GM06990 (cell line): ENCODE measurements at regions not wholly inside any gene's neighbourhood (a gene's known extent, or its start where the extent isn't known, plus 50 kb on each side); places are given as distances from the start of the nearest gene placed in this dataset.

ENCODE experiments used
- DNase-seq: peaks from one replicate; pipeline ENCODE4 v3.0.0-alpha.2; 2011; ENCODE audit not compliant: insufficient read length; ENCODE audit errors: extremely low read depth
- H3K27me3 ChIP-seq: replicated peaks from 2 replicates; pipeline ENCODE4 v1.6.0; 2011; ENCODE audit warnings: low read length; ENCODE audit not compliant: control insufficient read depth, insufficient read depth
- H3K36me3 ChIP-seq: 2 replicates; pipeline ENCODE4 v1.5.1; 2011; ENCODE audit warnings: low read length; ENCODE audit not compliant: control insufficient read depth, insufficient read depth
- H3K4me3 ChIP-seq: replicated peaks from 2 replicates; pipeline ENCODE4 v1.5.1; 2011; ENCODE audit warnings: low read depth, mild to moderate bottlenecking, control low read depth, low read length
- TF ChIP-seq, protein P1 (sequence below): IDR thresholded peaks from 2 replicates; pipeline ENCODE4 v1.5.1; 2011; ENCODE audit warnings: low read length, control low read depth, mild to moderate bottlenecking, inconsistent platforms; ENCODE audit not compliant: insufficient read depth, poor library complexity, severe bottlenecking

DNA sequence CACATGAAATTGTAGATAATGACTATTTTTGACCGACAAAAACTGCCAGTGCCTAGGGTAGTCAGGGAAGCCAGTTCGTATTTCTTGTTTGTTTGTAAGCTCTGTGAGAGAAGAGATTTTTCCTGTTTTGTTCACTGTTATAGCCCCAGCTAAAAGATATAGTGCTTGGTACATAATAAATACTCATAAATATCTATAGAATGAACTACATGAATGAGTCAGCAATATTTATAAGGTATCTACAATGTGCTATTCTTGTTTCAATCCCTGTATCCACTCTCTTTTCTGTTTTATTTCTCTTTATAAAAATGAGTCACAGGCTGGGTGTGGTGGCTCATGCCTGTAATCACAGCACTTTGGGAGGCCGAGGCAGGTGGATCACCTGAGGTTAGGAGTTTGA, 275.6 kb upstream of the FANCL start:
- TF ChIP-seq, protein P1, sequence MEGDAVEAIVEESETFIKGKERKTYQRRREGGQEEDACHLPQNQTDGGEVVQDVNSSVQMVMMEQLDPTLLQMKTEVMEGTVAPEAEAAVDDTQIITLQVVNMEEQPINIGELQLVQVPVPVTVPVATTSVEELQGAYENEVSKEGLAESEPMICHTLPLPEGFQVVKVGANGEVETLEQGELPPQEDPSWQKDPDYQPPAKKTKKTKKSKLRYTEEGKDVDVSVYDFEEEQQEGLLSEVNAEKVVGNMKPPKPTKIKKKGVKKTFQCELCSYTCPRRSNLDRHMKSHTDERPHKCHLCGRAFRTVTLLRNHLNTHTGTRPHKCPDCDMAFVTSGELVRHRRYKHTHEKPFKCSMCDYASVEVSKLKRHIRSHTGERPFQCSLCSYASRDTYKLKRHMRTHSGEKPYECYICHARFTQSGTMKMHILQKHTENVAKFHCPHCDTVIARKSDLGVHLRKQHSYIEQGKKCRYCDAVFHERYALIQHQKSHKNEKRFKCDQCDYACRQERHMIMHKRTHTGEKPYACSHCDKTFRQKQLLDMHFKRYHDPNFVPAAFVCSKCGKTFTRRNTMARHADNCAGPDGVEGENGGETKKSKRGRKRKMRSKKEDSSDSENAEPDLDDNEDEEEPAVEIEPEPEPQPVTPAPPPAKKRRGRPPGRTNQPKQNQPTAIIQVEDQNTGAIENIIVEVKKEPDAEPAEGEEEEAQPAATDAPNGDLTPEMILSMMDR, result no peak
- no peaks in the 10 kb centered on the region for H3K27me3 ChIP-seq
- DNase-seq, result no peak
- H3K4me3 ChIP-seq, result no peak overlapping the region
- H3K36me3 ChIP-seq, result no peaks in the 10 kb centered on the region

DNA sequence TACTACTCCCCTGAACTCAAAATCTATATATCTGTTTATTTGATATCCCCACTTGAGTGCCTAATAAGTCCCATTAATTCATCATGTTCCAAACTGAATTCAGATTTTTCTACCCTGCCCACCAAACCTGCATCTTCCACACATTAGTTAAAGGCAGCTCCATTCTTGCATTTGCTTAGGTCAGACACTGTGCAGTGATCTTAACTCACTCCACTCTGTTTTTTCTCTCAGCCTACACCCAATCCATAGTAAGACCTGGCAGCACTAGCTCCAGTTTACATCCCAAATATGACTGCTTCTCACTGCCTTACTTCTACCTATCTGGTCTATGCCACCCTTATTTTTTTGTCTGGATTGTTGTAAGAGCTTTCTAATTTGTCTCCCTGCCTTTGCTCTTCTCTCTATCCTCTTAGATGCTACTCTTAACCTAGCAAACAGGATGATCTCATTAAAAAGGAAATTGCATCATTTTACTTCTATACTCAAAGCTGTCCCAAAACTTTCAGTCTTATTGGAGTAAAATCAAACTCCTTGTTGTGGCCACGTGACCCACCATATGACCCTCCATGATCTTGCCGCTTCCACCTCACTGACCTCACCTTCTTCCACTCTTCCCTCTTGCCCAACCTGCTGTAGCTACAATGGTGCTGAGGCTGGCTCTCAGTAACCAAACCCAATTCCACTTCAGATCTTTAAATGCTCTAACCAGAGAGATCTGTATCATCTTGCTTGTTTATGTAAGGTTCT, 274.9 kb upstream of the FANCL start:
- no peaks in the 10 kb centered on the region for H3K36me3 ChIP-seq
- DNase-seq, result no peak
- no peak overlapping the region for H3K4me3 ChIP-seq
- H3K27me3 ChIP-seq, result no peaks in the 10 kb centered on the region
- TF ChIP-seq, protein P1, result no peak

DNA sequence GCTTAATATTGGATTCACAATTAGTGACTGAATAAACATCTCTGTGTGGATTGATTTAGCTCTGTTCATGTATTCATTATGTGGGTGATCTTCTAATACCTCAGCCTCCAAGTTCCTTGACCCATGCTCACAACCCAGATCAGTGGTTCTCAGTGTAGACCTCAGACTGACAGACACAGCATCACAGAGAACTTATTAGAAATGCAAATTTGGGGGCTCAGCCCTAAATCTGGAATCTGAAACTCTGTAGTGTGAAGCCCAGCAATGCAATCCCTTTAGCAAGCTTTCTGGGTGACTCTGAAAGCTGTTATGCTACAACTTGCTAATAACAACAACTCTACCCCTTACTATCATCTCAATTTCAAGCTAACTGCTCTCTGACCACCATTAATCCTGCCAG, 273.1 kb upstream of the FANCL start:
- TF ChIP-seq, protein P1, result no peak
- Histone ChIP-seq H3K36me3 (no peaks in the 10 kb centered on the region), H3K4me3 (no peak overlapping the region), H3K27me3 (no peaks in the 10 kb centered on the region)
- no peak for DNase-seq

DNA sequence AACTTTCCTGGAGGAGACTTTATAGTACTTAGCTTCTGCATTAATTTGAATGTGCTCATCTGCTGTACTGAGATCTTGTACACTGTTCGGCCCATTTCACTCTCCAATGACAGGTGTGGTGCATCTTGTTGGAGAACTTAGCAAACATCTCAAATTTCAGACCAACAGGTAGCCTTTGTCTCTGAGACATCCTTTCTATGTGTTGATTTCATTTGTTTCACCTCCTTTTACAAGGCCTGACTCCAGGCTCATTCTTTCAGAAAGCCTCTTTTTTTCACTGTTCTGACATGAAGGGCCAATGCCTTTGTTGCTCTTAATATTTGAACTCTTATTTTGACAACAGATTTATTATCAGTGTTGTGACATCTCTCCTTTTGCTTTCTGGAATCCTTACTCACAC, 271.8 kb upstream of the FANCL start:
- no peak for DNase-seq
- TF ChIP-seq, protein P1, result no peak
- H3K4me3 ChIP-seq, result no peak overlapping the region
- no peaks in the 10 kb centered on the region for H3K27me3 ChIP-seq
- no peaks in the 10 kb centered on the region for H3K36me3 ChIP-seq

DNA sequence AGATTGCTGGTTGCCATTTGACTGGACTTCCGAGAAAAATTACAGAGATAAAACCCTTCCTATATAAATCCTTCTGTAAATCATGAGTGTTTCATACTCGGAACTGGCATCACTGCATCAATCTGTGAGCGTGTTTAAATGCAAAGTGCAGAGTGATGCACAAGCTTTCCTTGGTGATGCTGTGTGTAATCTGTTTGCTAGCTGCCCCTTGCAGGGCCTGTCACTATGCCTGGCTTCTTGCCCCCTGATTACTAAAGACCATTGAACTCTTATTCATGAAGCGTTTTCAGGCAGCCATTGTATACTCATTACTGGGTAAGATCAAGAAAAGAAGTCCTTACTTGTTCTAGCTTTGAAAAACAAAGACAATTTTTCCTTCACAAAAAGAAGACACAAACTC, 266.9 kb upstream of the FANCL start:
- DNase-seq, result no peak
- Histone ChIP-seq H3K27me3 (no peaks in the 10 kb centered on the region), H3K36me3 (no peaks in the 10 kb centered on the region), H3K4me3 (no peak overlapping the region)
- TF ChIP-seq, protein P1, result no peak

DNA sequence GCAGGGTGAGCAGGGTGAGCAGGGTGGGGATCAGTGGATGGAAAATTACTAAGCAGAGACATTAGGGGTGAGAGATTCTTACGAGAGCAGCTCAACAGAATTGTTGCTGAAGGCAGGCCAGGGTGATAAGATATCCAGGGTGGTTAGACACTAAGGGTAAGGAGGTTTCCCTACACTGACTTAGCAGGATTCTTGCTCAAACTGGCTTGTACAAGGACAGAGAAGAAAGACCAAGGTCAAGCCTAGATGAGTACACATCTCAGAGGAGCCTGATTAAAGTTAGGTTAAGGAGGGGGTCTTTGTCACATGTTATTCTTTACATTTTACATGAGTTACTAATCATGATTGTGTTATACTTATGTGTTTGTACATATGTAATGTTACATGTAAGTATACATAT, 262.8 kb upstream of the FANCL start:
- H3K36me3 ChIP-seq, result no peaks in the 10 kb centered on the region
- H3K4me3 ChIP-seq, result no peak overlapping the region
- TF ChIP-seq, protein P1, result no peak
- no peaks in the 10 kb centered on the region for H3K27me3 ChIP-seq
- no peak for DNase-seq
